Uterus (tissue), 2 donors: ENCODE measurements at regions not wholly inside any gene's neighbourhood (a gene's known extent, or its start where the extent isn't known, plus 50 kb on each side); places are given as distances from the start of the nearest gene placed in this dataset.
"Not testable (repeated sequence)": the region's sequence is repeated elsewhere in the genome, so short reads cannot be mapped to it uniquely, and the experiment has no call there.

Source experiments
- CTCF ChIP-seq, 4 experiments: fragments of 200-600 bp in 2 of 4; fragments of 450-650 bp in 2 of 4; sonication (generic) in 2 of 4; IDR thresholded peaks; one replicate each; pipeline ENCODE4 v1.5.1; 2016 to 2019; ENCODE audit warnings: antibody characterized with exemption in 4 of 4, mild to moderate bottlenecking in 2 of 4, moderate library complexity in 1 of 4
- POLR2A ChIP-seq, 2 donors: fragments of 450-650 bp; IDR thresholded peaks; one replicate each; pipeline ENCODE4 v1.6.1; 2016; ENCODE audit warnings: antibody characterized with exemption in 2 of 2, mild to moderate bottlenecking in 1 of 2, moderate library complexity in 1 of 2

DNA sequence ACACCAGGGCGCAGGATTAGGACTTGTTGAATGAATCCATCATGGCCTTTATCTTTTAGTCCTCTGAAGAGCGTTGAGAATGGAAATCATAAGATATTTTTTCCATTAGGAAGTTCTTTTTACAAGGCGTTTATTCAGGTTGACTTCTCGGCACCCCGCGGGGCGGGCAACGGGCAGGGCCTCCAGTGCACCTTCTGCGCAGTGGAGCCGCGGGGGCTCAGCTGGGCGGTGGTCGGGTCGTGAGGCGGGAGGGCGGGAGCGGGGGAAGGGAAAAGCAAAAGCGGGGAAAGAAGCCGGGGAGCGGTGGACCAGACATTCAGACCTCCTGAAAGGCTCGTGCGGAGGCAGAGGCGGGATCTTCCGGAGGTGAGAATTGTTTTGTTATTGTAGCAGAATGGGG, 258.3 kb upstream of the NOTCH2NLA start:
- TF ChIP-seq CTCF, POLR2A (IDR thresholded peaks at IDR 0.05): not testable (repeated sequence)
